ENCODE measurements at regions not wholly inside any gene's neighbourhood (a gene's known extent, or its start where the extent isn't known, plus 50 kb on each side); places are given as distances from the start of the nearest gene placed in this dataset.

- TF ChIP-seq CTCF (IDR thresholded peaks at IDR 0.05; ENCODE audit: insufficient read depth, low read length, poor library complexity, severe bottlenecking) (no peak), EZH2phosphoT487 (conservative IDR thresholded peaks at IDR 0.05; ENCODE audit: low read length) (no peak)
Observed at GRCh38 chr21:28633839-28634555, 358.7 kb downstream of the LTN1 start.
